HG02973 (cell line): ENCODE measurements at regions not wholly inside any gene's neighbourhood (a gene's known extent, or its start where the extent isn't known, plus 50 kb on each side); places are given as distances from the start of the nearest gene placed in this dataset.

ENCODE experiments used
- ATAC-seq: cut with Tn5 transposase; IDR thresholded peaks from one replicate; pipeline ENCODE4 v1.9.1; 2021; ENCODE audit warnings: moderate library complexity; ENCODE audit not compliant: unreplicated experiment

- no peak for ATAC-seq
Observed at GRCh38 chr5:33312571-33313549, 127.9 kb upstream of the TARS1 start.

GRCh38 chr5:33315189-33315588 lies 125.6 kb upstream of the TARS1 start:
- ATAC-seq = no peak

GRCh38 chr5:33316773-33317172 lies 124.0 kb upstream of the TARS1 start:
- ATAC-seq = no peak

DNA sequence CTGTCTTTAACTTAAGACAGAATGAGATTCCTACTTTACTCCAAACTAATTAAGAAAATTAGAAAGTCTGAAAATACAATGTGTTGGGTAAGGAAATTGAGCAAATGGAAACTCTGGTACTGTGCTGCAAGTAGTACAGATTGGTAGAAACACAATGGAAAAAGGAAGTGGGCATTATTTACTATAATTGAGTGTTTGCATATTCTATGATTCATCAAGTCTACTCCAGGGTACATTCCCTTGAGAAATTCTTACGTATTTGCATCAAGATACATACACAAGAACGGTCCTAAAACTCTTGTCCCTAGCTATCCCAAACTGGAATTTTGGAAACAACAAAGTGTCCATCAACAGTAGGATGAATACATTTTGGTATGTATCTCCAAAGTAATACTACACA lies 123.5 kb upstream of the TARS1 start:
- no peak for ATAC-seq

DNA sequence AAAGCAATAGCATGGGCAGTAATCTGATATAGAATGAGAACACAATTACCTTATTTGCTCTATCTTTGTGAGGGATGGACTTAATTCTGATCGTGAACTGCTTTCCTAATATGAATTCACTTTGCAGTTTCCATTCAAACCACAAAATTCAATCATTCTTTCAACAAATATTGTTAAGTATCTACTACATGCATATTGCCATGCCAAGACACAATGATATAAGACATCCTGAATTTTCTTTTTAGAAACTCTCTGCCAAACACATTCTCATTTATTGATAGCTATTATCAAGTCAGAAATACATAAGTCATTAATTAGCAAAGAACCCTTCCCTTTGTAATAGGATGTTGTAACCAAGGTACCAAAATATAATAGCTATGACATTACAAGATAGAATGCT lies 121.6 kb upstream of the TARS1 start:
- no peak for ATAC-seq

DNA sequence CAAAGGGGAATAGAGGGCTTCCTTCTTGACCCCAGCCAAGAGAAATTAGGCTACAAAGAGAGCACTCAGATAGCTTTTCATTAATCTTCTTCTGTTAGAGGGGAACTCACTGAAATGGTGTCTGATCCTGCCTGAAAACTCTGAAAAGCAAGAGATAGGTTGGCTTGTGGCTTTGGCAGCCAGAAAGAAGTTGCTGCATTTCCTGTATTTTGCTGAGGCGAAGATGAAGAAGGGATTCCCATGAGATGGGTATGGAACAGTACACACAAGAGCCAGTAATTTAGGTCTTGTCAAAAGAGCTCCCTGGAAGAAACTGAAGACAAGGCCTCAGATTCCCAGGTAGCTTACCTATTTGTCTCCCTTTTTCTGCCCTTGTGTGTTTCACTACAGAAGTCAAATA lies 120.9 kb upstream of the TARS1 start:
- no peak for ATAC-seq

- no peak for ATAC-seq
Observed at GRCh38 chr5:33321026-33321425, 119.7 kb upstream of the TARS1 start.

DNA sequence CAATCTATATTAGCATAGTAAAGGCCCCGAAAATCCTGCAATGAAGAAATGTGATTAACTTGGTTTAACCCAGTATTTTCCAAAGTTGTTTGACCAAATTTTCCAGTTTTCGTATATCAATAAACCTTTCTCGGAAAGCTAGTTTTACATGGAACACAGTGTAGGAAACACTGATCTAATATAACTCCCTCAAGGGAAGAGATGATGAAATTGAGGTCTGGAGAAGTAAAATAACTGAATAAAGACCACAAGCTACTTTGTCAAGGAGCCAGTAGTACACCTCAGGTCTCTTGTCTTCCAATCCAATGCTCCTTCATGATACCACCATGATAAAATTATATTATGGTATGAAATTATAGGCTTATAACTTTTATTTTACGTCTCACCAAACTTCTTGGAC lies 118.1 kb upstream of the TARS1 start:
- ATAC-seq = no peak

DNA sequence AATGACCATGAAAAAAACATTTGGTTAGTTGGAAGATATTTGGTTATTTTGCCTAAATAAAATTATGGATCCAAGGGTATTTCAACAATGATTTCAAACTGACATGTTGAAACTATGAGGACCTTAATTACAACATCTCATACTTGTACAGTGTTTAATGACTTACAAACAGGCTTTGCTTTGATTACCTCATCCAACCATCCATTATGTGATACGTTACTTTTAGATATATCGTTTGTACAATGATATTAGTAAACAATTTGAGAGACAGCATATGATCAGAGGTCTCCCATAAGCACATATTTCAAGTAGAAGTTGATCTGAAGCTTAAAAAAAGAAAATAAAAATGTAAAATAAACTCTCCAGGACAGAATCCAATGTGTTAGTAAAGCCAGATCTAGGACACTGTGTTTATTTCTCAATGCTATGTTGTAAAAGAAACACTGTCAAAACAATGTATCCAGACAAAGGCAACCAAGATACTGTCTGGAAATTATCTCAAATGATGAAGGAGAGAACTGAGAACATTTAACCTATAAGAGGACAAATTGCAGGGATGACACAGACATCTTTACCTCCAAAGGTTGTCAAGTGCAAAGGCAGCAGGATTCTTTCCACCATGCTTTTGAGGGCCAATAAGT lies 116.0 kb upstream of the TARS1 start:
- ATAC-seq = no peak

GRCh38 chr5:33328818-33329217 lies 111.9 kb upstream of the TARS1 start:
- no peak for ATAC-seq

- ATAC-seq = no peak
Observed at GRCh38 chr5:33329891-33330290, 110.9 kb upstream of the TARS1 start.

DNA sequence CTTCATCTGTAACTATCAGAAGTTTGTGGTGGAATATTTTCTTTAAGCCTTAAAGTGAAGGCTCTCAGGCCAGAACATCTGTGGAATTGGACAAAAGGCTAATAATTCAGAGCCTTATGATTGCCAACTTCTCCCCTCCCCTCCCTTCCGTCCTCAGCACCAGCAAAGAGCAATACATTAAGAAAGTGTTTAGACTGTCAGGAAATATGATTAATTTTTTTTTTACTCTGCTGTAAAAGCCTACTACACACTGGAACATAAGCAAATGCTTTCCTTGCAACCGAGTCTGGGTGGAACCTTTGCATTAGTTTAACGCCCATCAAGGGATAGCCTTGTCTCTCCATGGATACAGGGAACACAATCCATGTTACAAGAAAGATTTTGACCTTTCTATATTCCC lies 110.3 kb upstream of the TARS1 start:
- ATAC-seq = no peak

DNA sequence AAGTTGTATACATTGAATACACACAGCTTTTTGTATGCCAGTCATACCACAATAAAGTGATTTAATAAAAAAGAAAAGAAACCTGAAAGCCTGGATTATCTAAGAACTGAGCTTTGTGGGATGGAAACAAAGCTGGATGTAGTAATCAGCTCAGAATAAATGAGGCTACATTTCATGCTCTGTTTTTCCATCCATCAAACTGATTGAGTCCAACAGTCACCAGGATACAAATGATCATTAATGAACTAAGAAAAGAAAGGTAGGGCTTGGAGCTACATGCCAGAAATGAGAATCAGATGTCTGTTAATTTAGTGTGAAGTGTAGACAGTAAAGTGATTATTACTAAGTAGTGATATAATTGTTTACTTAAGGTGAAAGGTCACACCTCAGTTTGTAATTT lies 109.8 kb upstream of the TARS1 start:
- no peak for ATAC-seq

DNA sequence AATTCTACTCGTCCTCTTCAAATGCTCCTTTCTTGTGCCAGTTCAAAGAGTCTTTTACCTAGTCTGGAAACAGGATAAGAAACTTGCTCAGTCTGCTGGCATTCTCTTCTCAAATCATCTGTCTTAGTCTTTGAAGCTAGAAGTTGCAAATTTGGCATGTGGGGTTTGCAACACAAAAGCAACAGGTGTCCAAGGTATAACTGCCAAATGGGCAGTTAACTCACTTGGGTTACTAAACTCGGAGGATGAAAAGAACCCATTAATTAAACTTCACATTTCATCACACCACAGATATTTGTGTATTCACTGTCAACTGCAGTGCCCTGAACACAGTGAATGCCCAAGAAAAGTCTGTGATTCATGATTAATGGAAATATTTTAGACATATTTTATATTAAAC lies 108.0 kb upstream of the TARS1 start:
- no peak for ATAC-seq

DNA sequence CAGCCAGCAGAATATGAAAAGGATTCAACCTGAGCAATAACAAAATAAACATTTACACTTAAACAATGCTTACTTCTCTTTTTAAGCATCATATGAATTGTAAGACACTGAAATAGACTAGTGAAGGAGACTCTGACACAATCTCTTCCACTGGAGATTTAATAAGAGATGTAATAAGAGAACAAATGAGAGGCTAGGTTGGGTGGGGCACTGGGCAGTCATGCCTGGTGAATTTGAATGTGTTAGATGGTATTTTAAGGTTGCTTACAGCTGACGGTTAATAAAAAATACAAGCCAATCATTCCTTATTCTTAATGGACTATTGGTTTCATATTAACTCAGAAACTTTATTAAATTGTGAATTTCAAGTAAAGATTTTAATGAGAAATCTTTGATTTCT lies 105.9 kb upstream of the TARS1 start:
- ATAC-seq = no peak

DNA sequence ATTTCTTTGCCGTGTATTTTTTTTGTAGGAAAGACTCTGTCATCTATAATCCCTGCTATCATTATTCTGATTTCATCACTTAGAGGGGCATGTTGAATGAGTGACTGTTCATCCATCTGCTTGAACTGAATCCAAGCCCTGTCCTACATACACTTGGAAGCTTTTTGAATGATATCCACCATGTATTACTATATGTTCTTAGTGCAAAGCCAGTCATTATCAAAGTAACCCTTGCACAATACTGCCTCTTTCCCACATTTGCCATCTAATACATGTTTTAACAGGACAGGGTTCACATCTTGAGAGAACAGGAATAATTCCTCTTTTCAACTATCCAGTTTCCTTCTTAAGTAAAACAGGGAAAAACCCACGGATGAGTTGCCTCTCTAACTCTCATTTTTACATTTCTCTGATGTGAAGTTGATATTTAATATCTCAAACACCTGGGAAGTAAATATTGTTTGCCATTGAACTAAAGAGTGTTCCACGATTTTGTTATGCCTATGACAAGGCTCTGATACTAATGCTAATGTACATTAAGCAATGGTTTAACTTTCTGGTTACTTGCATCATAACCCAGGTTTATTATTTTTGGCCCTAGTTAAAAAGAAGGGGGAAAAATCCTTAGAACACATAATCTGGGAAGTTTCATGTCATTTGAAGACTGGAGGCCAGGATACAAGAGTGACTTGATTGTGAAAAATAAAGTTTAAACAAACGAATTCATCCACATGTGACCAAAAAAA lies 103.7 kb upstream of the TARS1 start:
- ATAC-seq = no peak

GRCh38 chr5:33337637-33337992 lies 103.2 kb upstream of the TARS1 start:
- ATAC-seq = no peak

GRCh38 chr5:33338336-33339110 lies 102.2 kb upstream of the TARS1 start:
- no peak for ATAC-seq

GRCh38 chr5:33339413-33339812 lies 101.4 kb upstream of the TARS1 start:
- no peak for ATAC-seq

DNA sequence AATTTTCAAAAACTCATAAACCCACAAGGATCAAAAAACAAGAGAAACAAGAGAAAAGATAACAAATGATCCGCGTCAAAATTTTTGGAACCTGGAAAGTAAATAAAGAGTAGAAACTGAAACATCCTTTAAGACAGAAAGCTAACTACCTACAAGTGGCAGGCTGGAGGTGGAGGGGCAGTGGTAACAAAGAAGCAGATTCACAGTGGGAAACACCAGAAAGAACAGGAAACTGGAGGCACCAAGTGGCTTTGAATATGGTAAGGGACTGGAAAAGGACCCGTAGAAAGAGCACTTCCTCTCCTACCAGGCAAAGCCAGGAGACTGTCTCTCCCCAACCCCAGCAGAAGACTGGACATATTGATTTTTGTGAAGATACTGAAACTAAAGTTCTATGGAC lies 100.6 kb upstream of the TARS1 start:
- no peak for ATAC-seq

DNA sequence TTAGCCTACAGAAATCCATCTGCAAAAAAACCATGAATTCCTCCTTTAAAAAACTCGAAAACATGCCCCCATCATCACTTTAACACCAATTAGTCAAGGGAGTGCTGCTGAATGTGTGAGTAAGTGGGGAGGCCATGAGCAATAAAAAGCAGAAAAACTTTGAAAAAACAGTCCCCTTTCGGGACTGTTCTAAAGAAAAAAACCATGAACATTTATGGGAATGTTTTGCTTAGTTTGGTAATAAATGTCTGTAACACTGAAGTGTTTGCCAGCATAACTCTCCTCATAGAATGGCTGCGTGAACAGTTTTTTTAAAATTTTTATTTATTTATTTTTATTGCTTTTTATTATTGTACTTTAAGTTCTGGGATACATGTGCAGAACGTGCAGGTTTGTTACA lies 99.4 kb upstream of the TARS1 start:
- ATAC-seq = no peak
